C4-2B (cell line): ENCODE measurements at regions not wholly inside any gene's neighbourhood (a gene's known extent, or its start where the extent isn't known, plus 50 kb on each side); places are given as distances from the start of the nearest gene placed in this dataset.

ENCODE experiments used
- H3K27ac ChIP-seq: fragments of 450-650 bp; 2 replicates; pipeline ENCODE4 v1.5.1; 2017
- CTCF ChIP-seq: fragments of 450-650 bp; conservative IDR thresholded peaks from 2 replicates; pipeline ENCODE4 v1.5.1; 2017; ENCODE audit warnings: mild to moderate bottlenecking
- ZFX ChIP-seq: fragments of 450-650 bp; IDR thresholded peaks from 2 replicates; pipeline ENCODE4 v1.6.1; 2017

- no peak overlapping the region for H3K27ac ChIP-seq
- TF ChIP-seq ZFX (no peak), CTCF (no peak)
These were observed 1003.9 kb downstream of the SORCS3 start for GRCh38 chr10:105644978-105645377.

- H3K27ac ChIP-seq = no peak overlapping the region
- TF ChIP-seq ZFX = no peak
- TF ChIP-seq CTCF = no peak
These were observed 1003.5 kb downstream of the SORCS3 start for GRCh38 chr10:105644559-105644958.

- no peak for TF ChIP-seq ZFX
- TF ChIP-seq CTCF = no peak
- no peak overlapping the region for H3K27ac ChIP-seq
These were observed 1003.0 kb downstream of the SORCS3 start for GRCh38 chr10:105644091-105644490.

GRCh38 chr10:105643660-105644059 is 1002.6 kb downstream of the SORCS3 start:
- H3K27ac ChIP-seq = no peak overlapping the region
- no peak for TF ChIP-seq CTCF

- no peak overlapping the region for H3K27ac ChIP-seq
- TF ChIP-seq CTCF = no peak
- TF ChIP-seq ZFX = no peak
These were observed 993.2 kb downstream of the SORCS3 start for GRCh38 chr10:105634281-105634680.

GRCh38 chr10:105615715-105616365 is 974.8 kb downstream of the SORCS3 start:
- TF ChIP-seq ZFX (no peak), CTCF (no peak)
- H3K27ac ChIP-seq = no peak overlapping the region

GRCh38 chr10:105611244-105611798 is 970.2 kb downstream of the SORCS3 start:
- no peak overlapping the region for H3K27ac ChIP-seq
- TF ChIP-seq CTCF (no peak), ZFX (no peak)
